ENCODE measurements at regions not wholly inside any gene's neighbourhood (a gene's known extent, or its start where the extent isn't known, plus 50 kb on each side); places are given as distances from the start of the nearest gene placed in this dataset.

GRCh38 chr3:150063237-150063636 is 92.5 kb upstream of the PFN2 start:
- DNase-seq (ENCODE audit: low spot score): no peak

DNA sequence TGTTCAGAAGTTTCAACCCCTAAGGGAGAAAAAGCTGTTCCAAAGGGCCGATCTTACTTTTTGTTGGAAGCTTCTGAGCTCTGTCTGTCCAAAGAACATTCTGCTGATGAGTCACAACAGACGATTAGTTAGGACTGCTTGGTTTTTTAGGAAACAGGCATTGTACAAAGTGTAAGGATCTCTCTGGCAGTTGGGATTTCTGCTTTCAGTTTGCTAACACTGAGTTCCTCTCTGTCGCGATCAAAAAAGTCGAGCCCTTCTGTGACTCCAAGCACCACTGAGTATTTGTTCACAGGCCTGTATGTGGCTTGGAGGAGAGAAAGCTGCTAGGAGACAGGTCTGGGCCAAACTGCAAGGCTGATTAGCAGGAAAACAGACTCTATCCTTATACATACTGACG is 91.8 kb upstream of the PFN2 start:
- peak; percentile 74 for DNase-seq (ENCODE audit: low spot score)

DNA sequence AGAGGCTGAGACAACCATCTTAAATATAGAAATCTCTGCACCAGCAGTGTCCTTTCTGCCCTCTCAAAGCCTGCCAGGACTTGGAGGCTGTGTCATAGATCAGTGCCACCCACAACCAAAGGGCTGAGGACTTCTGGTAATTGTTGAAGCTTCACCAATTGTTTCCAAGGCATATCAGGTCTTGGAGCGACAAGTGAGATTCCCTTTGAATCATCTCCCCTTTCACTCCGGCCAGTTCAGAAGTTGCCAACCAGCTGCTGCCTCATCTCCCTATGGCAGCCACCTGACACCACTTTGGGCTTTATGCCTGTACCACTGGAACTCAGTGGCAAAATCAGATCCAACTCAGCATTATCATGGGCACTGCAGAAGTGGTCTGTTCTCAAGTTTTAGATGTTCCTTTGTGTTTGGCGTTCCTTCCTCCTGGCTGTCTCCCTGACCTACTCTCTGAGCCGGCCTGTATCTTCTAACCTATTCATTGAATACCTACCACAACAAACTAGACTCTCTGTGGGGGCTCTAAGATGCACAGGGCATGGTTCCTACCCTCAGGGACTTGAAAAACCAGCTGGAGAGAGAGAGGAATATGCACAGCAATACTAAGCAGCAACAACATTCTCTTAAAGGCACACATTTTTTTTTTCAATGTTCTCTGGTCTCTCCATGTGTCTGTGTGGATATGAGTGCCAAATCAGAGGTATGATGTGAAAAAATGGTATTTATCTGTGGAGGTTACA is 90.8 kb upstream of the PFN2 start:
- no peak for DNase-seq (ENCODE audit: low spot score)

DNA sequence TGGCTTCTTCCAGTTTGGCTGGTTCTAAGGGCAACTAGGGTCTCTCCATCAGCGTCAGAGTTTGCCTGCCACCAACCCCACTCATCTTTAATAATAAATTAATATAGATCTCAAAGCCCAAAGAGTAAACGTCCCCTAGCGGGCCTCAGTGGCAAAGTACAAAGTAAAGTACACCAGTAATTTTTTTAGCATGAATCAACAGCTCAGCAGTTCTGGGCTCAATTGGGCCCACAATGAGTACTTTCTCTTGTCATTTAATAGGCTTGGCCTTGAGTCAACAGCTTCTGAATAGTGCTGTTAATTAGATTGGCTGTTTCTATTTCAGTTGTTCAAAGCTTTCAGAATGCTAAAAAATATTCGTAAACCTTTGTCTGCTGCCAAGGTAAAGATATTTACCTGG is 89.0 kb upstream of the PFN2 start:
- DNase-seq (ENCODE audit: low spot score): no peak

DNA sequence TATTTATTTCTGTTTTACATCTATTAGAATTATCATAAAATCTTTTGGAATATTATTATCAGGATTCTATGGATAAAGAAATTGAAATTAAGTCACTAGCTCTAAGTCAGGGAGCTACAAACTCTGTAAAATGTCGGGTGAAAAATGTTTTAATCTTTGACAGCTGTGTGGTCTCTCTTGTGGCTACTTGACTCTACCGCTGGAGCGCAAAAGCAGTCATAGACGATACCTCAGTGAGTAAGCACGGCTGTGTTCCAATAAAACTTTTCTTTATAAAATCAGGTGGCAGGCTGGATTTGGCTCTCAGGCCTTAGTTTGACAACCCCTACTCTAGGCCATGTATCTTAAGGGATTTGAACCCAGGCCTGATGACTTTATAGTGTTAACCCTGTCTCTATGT is 88.5 kb upstream of the PFN2 start:
- no peak for DNase-seq (ENCODE audit: low spot score)

- no peak for DNase-seq (ENCODE audit: low spot score)
Measured at GRCh38 chr3:150057227-150057626, 86.5 kb upstream of the PFN2 start.

DNA sequence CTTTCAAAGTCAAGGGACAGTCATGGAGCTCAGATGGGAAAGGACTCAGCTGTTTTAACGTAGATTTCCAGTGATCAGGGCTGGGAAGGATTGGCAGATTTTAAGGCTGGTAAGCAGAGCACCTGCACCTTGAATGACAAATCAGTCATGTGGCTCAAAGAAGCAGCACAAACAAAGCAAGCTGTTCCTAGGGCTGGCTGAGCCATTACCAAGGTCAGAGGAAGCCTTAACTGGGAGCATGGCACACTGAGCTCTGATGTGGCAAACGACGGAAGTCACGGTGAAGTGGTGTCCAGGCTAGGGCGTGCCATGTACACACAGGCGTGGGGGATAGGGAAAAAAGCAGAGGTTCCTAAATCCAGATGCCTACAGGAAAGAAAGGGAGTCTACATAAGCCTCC is 84.6 kb upstream of the PFN2 start:
- DNase-seq (ENCODE audit: low spot score): no peak

DNA sequence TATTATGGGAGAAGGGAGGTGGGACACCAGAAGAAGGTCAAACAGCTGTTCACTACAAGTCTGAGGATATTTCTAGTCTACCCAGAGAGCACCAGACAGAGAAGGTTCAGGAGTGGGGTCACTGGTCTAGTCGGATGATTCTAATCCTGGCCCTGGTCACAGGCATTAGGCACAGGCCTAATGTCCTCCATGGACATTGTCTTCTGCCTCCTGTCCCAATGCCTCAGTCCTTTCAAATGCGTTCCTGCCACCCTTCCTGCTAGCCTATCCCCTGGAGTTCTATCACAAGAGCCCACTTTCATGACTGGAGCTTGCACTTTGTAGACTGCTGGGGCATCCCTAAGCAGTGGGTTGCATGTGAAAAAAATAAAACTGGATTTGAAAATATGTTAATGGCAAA is 83.9 kb upstream of the PFN2 start:
- no peak for DNase-seq (ENCODE audit: low spot score)

GRCh38 chr3:150050510-150050909 is 79.8 kb upstream of the PFN2 start:
- no peak for DNase-seq (ENCODE audit: low spot score)

DNA sequence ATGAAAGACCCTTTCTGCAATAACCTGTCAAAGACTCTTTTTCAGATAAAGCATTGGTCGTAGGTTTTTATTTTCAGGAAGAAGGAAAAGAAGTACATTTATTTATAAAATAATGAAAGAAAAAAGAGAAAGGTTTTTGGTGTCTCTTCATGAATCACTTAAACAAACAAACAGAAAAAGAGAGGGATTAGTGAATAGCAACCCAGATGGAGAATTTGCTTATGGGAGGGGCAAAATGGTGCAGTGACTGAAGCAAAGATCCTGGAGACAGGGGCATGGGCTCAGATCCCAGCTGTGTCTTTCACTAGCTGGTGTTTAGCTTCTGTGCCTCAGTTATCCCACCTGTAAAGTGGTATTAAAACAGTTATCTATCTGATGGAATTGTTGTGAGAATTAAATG is 78.6 kb upstream of the PFN2 start:
- no peak for DNase-seq (ENCODE audit: low spot score)

- no peak for DNase-seq (ENCODE audit: low spot score)
Measured at GRCh38 chr3:150041877-150042276, 71.2 kb upstream of the PFN2 start.

GRCh38 chr3:150040097-150040496 is 69.4 kb upstream of the PFN2 start:
- DNase-seq (ENCODE audit: low spot score): no peak

- DNase-seq (ENCODE audit: low spot score): no peak
Measured at GRCh38 chr3:150038830-150039229, 68.1 kb upstream of the PFN2 start.

GRCh38 chr3:150036780-150037179 is 66.1 kb upstream of the PFN2 start:
- DNase-seq (ENCODE audit: low spot score): no peak

- no peak for DNase-seq (ENCODE audit: low spot score)
Measured at GRCh38 chr3:150035910-150036612, 65.4 kb upstream of the PFN2 start.

- no peak for DNase-seq (ENCODE audit: low spot score)
Measured at GRCh38 chr3:150035301-150035779, 64.6 kb upstream of the PFN2 start.

DNA sequence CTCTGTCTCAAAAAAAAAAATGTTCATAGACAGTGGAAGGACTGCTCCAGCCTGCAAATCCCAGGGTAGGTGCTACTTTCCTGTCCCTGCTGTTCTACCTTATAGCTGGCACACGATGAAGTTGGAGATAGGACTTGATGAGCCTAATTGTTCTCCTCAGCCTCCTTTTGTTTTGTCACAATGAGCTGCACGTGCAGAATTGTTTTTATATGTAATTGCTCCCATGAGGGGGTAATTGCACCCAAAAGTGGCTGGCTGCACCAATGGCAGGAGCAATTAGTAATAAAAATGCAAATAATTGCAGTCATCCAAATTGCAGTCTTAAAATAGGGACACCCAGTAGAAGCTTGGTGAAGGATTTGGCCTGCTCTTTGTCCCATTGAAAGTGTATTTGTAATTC is 63.0 kb upstream of the PFN2 start:
- no peak for DNase-seq (ENCODE audit: low spot score)

DNA sequence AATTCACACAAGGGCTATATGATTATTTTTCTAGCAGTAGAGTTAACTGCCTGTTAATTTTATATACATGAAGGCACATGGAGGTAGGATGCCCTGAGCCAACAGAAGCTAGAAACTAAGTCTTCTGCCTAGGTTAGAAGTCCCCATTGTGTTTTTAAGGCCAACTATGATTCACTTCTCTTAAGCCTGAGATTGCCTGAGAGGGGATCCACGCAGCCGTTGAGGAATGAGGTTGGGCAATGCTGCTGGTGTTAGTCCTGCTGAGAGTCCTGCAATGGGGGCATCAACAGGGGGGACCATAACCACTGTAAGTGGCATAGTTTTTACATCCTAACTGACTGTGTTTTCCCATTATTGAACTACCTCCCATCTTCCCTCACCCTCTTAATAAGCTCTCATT is 60.1 kb upstream of the PFN2 start:
- DNase-seq (ENCODE audit: low spot score): no peak

DNA sequence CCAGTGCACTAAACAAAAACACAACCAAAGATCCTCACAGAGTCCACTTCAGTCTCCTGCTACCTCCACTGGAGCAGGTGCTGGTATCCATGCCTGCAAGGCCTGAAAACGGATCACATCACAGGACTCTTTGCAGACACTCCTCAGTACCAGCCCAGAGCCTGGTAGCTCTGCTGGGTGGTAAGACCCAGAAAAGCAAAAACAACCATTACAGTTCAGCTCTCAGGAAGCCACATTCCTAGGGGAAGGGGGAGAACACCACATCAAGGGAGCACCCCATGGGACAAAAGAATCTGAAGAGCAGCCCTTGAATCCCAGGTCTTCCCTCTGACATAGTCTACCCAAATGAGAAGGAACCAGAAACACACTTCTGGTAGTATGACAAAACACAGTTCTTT is 52.5 kb upstream of the PFN2 start:
- DNase-seq (ENCODE audit: low spot score): no peak

DNA sequence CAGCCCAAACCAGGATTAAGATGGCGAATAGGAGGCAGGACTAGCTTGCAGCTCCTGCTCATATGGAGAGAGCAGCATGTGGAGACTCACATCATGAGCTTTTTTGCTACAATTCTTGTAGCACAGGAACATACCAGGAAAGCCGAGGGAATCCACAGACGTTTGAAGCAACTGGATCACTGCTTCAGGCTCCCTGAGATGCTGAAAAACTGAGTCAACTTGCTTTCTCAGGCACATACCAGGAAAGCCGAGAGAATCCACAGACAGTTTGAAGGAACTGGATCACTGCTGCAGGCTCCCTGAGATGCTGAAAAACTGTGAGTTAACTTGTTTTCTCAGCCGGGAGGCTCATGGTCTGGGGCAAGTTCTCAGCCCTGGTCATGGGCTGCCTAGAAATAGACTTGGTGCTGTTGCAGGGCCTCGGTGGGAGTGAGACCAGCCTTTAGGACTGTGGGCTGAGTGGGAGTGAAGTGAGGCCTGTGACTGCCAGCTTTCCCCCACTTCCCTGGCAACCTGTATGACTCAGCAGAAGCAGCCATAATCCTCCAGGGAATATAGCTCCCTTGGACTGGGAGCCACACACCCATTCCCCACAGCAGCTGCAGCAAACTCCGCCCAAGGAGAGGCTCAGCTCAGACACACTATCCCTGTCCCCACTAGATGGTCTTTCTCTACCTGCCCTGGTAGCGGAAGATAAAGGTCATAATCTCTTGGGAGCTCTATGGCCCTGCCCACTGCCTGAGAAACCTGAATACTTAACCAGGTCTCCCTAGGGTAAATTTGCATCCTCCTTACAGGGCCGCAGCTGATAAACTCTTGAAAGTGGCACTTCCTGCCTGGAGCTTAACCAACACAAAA is 51.9 kb upstream of the PFN2 start:
- DNase-seq (ENCODE audit: low spot score): no peak

- peak; percentile 51 for DNase-seq (ENCODE audit: low spot score)
Measured at GRCh38 chr3:150020527-150020926, 49.8 kb upstream of the PFN2 start.
